ENCODE measurements at regions not wholly inside any gene's neighbourhood (a gene's known extent, or its start where the extent isn't known, plus 50 kb on each side); places are given as distances from the start of the nearest gene placed in this dataset.
A peak's percentile ranks its signal among the peaks of the same experiment; 100 is the strongest.

- TF ChIP-seq EP300 (IDR thresholded peaks at IDR 0.05) (no peak), CTCF (IDR thresholded peaks at IDR 0.05) (peak; percentile 55 to 79 (median 69)), POLR2A (IDR thresholded peaks at IDR 0.05) (no peak), POLR2AphosphoS5 (IDR thresholded peaks at IDR 0.05) (no peak)
Measured at GRCh38 chr2:84314901-84315330, 144.2 kb downstream of the SUCLG1 start.

Measured in upper lobe of left lung (tissue), 4 donors.